ENCODE measurements at regions not wholly inside any gene's neighbourhood (a gene's known extent, or its start where the extent isn't known, plus 50 kb on each side); places are given as distances from the start of the nearest gene placed in this dataset.

DNA sequence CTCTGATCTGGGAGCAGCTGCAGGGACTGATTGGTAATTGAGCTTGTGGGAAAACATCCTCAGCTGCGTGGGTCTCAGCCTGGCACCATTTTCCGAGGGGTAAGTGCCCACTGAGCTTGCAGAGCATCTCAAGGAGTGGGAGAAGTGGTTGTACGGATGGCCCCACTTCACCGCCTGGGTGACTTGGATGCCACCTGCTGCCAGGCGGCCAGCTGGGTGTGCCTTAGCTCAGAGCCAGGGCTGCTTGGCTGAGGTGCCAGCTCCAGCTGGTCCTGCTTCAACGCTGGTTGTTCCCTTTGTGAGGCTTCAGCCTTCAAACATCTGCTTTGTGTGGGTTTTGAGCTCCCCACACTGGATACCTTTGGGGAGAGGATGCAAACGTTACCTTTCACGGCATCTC is 482.7 kb upstream of the EEF2KMT start:
- H3K36me3 Mint-ChIP-seq, result no peaks in the 10 kb centered on the region
- no peak overlapping the region for H3K27ac Mint-ChIP-seq
- no peak for DNase-seq (ENCODE audit: low spot score in 2 of 2)
- no peak overlapping the region for H3K4me3 Mint-ChIP-seq
- ATAC-seq (ENCODE audit: low read depth), result no peak
- no peaks in the 10 kb centered on the region for H3K4me1 Mint-ChIP-seq
- peaks cover 5% of the 10 kb centered on the region for H3K27me3 Mint-ChIP-seq
- peaks cover 3% of the 10 kb centered on the region for H3K9me3 Mint-ChIP-seq

DNA sequence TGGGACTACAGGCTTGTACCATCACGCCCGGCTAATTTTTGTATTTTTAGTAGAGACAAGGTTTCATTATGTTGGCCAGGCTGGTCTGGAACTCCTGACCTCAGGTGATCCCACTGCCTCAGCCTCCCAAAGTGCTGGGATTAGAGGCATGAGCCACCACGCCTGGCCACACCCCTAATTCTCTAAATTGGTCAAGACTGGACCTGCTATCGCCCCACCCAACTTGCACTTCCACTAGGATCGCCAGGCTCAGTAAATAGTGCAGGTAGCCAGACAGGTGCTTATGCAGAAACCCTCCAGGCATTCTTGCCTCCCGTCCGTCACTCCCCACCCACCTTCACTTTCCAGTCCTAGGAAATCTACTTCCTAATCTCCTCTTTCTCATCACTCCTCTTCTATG is 481.4 kb upstream of the EEF2KMT start:
- Mint-ChIP-seq H3K4me3 (no peak overlapping the region), H3K27ac (no peak overlapping the region), H3K9me3 (peaks cover 3% of the 10 kb centered on the region), H3K27me3 (peaks cover 5% of the 10 kb centered on the region), H3K36me3 (no peaks in the 10 kb centered on the region), H3K4me1 (no peaks in the 10 kb centered on the region)
- no peak for ATAC-seq (ENCODE audit: low read depth)
- DNase-seq (ENCODE audit: low spot score in 2 of 2), result no peak

DNA sequence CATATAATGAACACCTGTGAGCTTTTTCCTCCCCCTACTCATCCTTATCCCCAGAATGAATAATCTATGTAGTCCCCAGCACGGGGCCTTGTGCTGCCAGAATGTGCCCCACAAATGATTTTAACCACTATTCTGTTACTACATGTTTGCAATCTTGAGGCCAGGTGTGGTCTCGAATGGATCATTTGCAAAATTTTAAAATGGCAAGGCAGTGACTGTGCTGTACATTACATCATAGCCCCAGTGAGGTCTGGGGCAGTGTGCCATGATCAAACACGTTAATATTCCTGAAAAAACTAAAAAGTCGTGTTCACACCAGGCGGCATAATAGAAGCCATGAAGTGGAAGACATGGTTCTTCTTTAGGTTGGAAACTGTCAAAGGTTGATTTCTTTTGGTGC is 479.9 kb upstream of the EEF2KMT start:
- no peak for ATAC-seq (ENCODE audit: low read depth)
- H3K9me3 Mint-ChIP-seq, result peaks cover 8% of the 10 kb centered on the region
- peaks cover 2% of the 10 kb centered on the region for H3K36me3 Mint-ChIP-seq
- H3K27me3 Mint-ChIP-seq, result peaks cover 5% of the 10 kb centered on the region
- DNase-seq (ENCODE audit: low spot score in 2 of 2), result no peak
- H3K4me1 Mint-ChIP-seq, result no peaks in the 10 kb centered on the region
- H3K27ac Mint-ChIP-seq, result no peak overlapping the region
- H3K4me3 Mint-ChIP-seq, result no peak overlapping the region

DNA sequence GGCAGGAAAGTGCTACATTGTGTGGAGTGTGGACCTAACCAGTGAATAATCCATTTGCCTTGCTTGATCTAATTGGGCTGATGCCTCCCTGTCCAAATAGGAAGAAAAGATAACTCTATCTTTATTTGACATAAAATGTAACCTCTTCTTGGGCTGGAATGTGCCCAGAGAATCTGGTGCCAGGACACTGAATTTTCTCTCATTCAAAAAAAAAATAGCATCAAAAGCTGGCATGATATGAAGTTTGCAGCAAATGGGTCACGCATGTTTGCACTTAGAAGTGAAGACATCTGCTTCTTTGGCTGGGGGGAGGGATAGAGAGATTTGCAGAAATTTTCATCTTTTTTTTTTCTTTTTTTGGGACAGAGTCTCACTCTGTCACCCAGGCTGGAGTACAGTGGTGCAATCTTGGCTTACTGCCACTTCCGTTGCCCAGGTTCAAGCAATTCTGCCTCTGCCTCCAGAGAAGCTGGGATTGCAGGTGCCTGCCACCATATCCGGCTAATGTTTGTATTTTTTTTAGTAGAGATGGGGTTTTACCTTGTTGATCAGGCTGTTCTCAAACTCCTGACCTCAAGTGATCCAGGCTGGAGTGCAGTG is 478.2 kb upstream of the EEF2KMT start:
- Mint-ChIP-seq H3K4me3 (no peak overlapping the region), H3K27me3 (peaks cover 5% of the 10 kb centered on the region), H3K27ac (no peak overlapping the region), H3K36me3 (peaks cover 2% of the 10 kb centered on the region), H3K9me3 (peaks cover 11% of the 10 kb centered on the region), H3K4me1 (no peaks in the 10 kb centered on the region)
- no peak for ATAC-seq (ENCODE audit: low read depth)
- DNase-seq (ENCODE audit: low spot score in 2 of 2), result no peak

DNA sequence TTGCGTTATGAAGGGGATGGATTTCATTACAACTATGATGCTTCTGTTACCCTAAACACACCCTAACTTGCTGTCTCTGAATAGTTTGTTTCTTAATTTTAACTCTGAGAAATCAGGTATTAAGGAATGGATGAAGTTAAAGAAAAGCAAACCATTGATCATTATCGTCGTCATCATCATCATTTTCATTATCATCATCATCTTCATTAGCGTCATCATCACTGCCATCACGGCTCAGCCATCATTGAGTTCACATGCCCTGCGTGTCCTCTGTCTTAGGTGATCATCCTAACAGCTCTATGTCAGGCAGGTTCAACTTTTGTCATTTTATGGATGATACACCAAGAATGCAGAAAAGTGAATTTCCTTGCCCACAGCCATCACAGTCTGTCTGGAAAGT is 477.5 kb upstream of the EEF2KMT start:
- no peak overlapping the region for H3K27ac Mint-ChIP-seq
- no peak for DNase-seq (ENCODE audit: low spot score in 2 of 2)
- no peak for ATAC-seq (ENCODE audit: low read depth)
- no peaks in the 10 kb centered on the region for H3K4me1 Mint-ChIP-seq
- peaks cover 5% of the 10 kb centered on the region for H3K27me3 Mint-ChIP-seq
- H3K36me3 Mint-ChIP-seq, result peaks cover 2% of the 10 kb centered on the region
- no peak overlapping the region for H3K4me3 Mint-ChIP-seq
- H3K9me3 Mint-ChIP-seq, result peaks cover 11% of the 10 kb centered on the region

DNA sequence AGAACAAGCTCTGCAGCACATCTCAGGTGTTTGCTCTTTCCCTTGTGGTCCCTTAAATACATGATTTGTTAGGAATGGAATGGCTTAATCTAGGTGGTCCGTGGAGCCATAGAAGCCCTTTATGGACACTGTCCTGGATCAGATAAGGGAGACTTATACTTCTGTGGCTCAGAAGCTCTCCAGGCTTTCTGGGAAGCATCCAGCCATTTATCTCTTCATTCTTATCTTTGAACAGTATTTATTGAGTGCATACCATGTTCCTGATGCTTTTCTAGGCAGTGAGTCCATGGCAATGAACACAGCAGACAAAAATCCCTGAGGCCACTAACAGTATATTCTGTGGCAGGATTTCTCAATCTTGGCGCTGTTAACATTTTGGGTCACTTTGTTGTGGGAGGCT is 474.5 kb upstream of the EEF2KMT start:
- DNase-seq (ENCODE audit: low spot score in 2 of 2) (no peak), ATAC-seq (ENCODE audit: low read depth) (no peak)
- no peak overlapping the region for H3K4me3 Mint-ChIP-seq
- no peaks in the 10 kb centered on the region for H3K4me1 Mint-ChIP-seq
- H3K36me3 Mint-ChIP-seq, result peaks cover 2% of the 10 kb centered on the region
- H3K27ac Mint-ChIP-seq, result no peak overlapping the region
- H3K27me3 Mint-ChIP-seq, result no peaks in the 10 kb centered on the region
- peaks cover 7% of the 10 kb centered on the region for H3K9me3 Mint-ChIP-seq

DNA sequence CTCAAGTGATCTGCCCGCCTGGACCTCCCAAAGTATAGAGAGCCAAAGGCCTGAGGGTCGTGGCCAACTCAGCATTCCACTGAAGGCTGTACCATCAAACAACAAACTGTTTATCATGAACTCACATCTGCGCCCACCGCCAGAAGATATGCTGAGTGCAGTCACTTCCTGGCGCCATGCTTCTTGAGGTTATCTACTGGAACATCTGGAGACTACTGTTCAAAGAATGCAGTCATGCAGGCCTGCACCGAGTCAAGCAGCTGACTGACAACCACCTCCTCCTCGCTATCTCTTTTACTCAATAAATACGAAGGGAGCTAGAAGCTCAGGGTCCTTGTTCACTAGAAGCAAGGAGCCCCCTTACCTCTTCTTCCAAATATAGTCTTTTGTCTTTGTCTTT is 473.9 kb upstream of the EEF2KMT start:
- Mint-ChIP-seq H3K36me3 (peaks cover 2% of the 10 kb centered on the region), H3K27ac (no peak overlapping the region), H3K27me3 (no peaks in the 10 kb centered on the region), H3K4me3 (no peak overlapping the region), H3K9me3 (peaks cover 7% of the 10 kb centered on the region), H3K4me1 (no peaks in the 10 kb centered on the region)
- DNase-seq (ENCODE audit: low spot score in 2 of 2) (no peak), ATAC-seq (ENCODE audit: low read depth) (no peak)

DNA sequence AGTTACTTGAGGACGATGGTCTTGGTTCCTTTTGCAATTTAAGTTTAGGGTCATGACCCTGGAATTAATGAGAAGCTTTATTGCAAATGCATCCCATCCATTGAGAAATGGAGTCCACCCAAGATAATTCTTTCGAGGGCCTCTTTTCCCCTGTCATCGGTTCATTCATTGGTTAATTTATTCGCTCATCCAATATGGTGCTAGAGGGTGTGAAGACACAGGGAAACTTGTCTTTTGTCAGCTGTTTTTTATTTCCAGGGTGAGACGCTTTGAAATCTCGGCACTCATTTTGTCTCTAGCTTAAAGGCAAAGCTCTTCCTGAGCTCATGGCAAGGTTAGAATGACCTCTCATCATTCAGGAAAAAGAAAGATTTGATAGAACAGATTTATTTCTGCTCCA is 464.2 kb upstream of the EEF2KMT start:
- H3K9me3 Mint-ChIP-seq, result peaks cover 13% of the 10 kb centered on the region
- no peak overlapping the region for H3K4me3 Mint-ChIP-seq
- DNase-seq (ENCODE audit: low spot score in 2 of 2) (no peak), ATAC-seq (ENCODE audit: low read depth) (no peak)
- H3K27ac Mint-ChIP-seq, result no peak overlapping the region
- no peaks in the 10 kb centered on the region for H3K4me1 Mint-ChIP-seq
- no peaks in the 10 kb centered on the region for H3K36me3 Mint-ChIP-seq
- H3K27me3 Mint-ChIP-seq, result no peaks in the 10 kb centered on the region

DNA sequence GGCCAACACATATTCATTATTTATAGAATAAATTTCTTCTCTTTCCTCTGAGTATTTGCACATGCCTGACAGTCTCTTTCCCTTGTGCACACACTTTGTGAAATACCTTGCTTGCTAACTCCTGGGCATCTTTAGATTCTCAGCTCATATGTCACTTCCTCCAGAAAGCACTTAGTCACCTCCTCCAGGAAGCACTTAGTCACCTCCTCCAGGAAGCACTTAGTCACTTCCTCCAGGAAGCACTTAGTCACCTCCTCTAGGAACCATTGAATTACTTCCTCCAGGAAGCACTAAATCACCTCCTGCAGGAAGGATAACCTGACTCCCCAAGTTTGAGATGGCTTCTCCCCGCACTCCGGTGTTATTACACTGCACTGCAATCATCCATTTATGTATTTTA is 462.5 kb upstream of the EEF2KMT start:
- H3K36me3 Mint-ChIP-seq, result no peaks in the 10 kb centered on the region

DNA sequence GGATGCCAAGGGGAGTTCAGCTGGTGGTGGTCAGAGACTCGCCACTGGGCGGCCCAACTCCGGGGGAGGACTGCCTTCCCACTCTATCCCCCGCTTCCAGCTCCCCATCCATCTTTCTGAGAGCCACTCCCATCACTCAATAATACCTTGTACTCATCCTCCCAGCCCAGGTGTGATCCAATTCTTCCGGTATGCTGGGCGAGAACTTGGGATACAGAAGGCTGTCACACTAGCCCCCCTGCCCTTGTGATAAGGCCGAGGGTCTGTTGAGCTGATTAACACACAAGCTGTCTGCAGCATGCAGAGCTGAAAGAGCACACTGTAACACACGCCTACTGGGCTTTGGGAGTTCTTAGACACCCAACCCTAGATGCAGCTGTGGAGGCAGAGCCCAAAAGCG is 460.4 kb upstream of the EEF2KMT start:
- H3K36me3 Mint-ChIP-seq, result no peaks in the 10 kb centered on the region
- no peak for DNase-seq (ENCODE audit: low spot score in 2 of 2)
- no peak for ATAC-seq (ENCODE audit: low read depth)
- H3K4me1 Mint-ChIP-seq, result no peaks in the 10 kb centered on the region
- H3K9me3 Mint-ChIP-seq, result peaks cover 9% of the 10 kb centered on the region
- H3K27ac Mint-ChIP-seq, result no peak overlapping the region
- H3K4me3 Mint-ChIP-seq, result no peak overlapping the region
- H3K27me3 Mint-ChIP-seq, result no peaks in the 10 kb centered on the region

More for the DNA sequence above, 462.5 kb upstream of the EEF2KMT start:
- peaks cover 13% of the 10 kb centered on the region for H3K9me3 Mint-ChIP-seq
- no peak overlapping the region for H3K27ac Mint-ChIP-seq
- no peaks in the 10 kb centered on the region for H3K27me3 Mint-ChIP-seq
- no peaks in the 10 kb centered on the region for H3K4me1 Mint-ChIP-seq
- DNase-seq (ENCODE audit: low spot score in 2 of 2) (no peak), ATAC-seq (ENCODE audit: low read depth) (no peak)
- H3K4me3 Mint-ChIP-seq, result no peak overlapping the region

DNA sequence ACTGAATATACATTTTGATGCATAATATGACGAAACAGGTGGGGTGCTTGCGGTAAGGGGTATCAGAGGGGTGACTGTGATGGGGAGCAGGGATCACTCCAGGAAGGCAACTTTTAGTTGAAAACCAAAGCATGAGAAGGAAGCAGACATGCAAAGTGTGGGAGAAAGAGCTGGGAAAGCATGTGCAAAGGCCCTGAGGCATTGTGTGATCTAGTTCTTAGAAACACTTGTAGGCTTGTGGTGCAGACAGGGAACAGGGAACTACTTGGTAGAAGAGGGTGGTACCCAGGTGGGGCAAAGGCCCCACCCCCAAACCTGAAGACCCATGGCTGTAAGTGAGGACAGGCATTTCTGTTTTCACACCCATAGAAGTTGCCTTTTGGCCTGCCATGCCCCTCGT is 459.9 kb upstream of the EEF2KMT start:
- Mint-ChIP-seq H3K9me3 (peaks cover 9% of the 10 kb centered on the region), H3K27me3 (no peaks in the 10 kb centered on the region), H3K4me1 (no peaks in the 10 kb centered on the region), H3K36me3 (no peaks in the 10 kb centered on the region), H3K27ac (no peak overlapping the region), H3K4me3 (no peak overlapping the region)
- DNase-seq (ENCODE audit: low spot score in 2 of 2) (no peak), ATAC-seq (ENCODE audit: low read depth) (no peak)

DNA sequence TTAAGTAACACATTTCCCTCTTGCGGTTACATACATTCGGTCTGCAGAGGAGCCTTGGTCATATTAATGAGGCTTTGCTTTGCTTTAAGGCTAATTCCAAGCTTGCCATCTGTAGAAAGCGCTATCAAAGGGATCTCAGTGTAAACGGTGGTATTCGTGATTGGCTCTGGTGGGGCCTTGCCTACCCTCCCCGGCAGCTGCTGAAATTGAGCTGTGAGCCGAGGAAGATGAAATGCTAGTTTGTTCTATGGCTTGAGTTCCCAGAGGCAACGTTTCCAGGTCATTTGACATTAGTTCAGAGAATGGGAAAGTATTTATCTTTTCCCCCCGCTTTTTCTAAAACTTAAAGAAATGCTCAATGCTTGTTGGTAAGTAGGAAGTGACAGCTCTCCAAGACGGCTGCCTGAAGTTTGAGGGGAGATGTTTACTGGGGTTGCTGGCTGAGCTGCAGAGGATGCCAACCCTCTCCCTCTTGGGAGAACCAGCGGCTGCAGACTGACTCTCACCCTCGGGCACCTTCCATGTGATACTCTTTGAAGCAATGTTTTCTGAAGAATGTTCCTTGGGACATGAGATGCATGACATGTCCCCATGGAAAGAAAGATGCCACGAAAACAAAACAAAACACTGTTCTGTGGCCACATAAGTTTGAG is 458.7 kb upstream of the EEF2KMT start:
- no peaks in the 10 kb centered on the region for H3K4me1 Mint-ChIP-seq

DNA sequence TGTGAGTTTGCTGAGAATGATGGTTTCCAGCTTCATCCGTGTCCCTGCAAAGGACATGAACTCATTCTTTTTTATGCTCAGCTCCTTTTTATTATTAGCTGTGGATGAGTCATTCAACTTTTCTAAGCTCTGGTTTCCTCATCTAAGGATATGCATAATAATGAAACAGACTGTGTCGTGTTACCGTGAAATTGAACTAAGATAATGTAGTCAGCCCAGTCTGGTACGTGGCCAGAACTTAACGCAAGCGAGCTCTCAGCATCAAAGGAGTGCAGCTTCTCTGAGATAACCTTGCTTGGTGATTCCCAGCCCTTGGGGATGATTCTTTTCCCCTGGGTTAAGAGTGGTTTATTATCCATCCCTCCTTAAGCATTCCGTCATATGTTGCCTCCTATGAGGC is 454.3 kb upstream of the EEF2KMT start:
- no peak overlapping the region for H3K27ac Mint-ChIP-seq
- no peak for ATAC-seq (ENCODE audit: low read depth)
- no peaks in the 10 kb centered on the region for H3K4me1 Mint-ChIP-seq
- no peaks in the 10 kb centered on the region for H3K36me3 Mint-ChIP-seq
- no peak overlapping the region for H3K4me3 Mint-ChIP-seq
- DNase-seq (ENCODE audit: low spot score in 2 of 2), result no peak
- peaks cover 5% of the 10 kb centered on the region for H3K9me3 Mint-ChIP-seq
- no peaks in the 10 kb centered on the region for H3K27me3 Mint-ChIP-seq

More for the DNA sequence above, 458.7 kb upstream of the EEF2KMT start:
- ATAC-seq (ENCODE audit: low read depth) (no peak), DNase-seq (ENCODE audit: low spot score in 2 of 2) (no peak)
- Mint-ChIP-seq H3K36me3 (no peaks in the 10 kb centered on the region), H3K9me3 (peaks cover 9% of the 10 kb centered on the region), H3K27me3 (no peaks in the 10 kb centered on the region), H3K27ac (no peak overlapping the region), H3K4me3 (no peak overlapping the region)

DNA sequence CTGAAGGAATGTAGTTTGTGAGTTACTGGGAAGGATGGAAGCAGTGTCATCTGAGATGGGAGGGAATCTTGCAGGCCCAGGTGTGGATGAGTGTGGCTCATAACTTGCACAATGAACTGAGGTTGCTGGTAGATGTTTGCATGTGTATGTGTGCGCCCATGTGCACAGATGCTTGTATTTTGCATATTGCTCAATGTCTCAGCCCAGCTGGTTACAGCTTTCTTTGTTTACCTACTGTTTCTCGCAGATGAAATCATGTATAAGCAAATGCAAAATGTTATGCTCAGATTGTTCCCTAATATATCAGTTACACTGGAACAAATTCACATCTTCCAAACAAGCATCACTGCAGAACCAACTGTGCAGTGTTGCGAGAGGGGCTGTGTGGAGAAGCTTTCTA is 452.2 kb upstream of the EEF2KMT start:
- no peak overlapping the region for H3K4me3 Mint-ChIP-seq
- DNase-seq (ENCODE audit: low spot score in 2 of 2) (no peak), ATAC-seq (ENCODE audit: low read depth) (no peak)
- H3K36me3 Mint-ChIP-seq, result no peaks in the 10 kb centered on the region
- H3K27me3 Mint-ChIP-seq, result no peaks in the 10 kb centered on the region
- H3K9me3 Mint-ChIP-seq, result peaks cover 5% of the 10 kb centered on the region
- H3K4me1 Mint-ChIP-seq, result no peaks in the 10 kb centered on the region
- H3K27ac Mint-ChIP-seq, result no peak overlapping the region

DNA sequence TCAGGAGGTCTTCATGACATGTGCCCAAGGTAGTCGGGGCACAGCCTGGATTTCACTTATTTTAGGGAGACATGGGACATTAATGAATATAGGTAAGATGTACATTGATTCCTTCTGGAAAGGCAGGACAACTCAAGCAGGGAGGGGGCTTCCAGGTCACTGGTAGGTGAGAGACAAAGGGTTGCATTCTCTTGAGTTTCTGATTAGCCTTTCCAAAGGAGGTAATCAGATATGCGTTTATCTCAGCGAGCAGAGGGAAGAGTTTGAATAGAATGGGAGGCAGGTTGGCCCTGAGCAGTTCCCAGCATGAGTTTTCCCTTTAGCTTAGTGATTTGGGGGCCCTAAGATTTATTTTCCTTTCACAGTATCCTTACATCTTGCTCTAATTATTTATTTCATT is 443.8 kb upstream of the EEF2KMT start:
- no peak for ATAC-seq (ENCODE audit: low read depth)
- H3K4me1 Mint-ChIP-seq, result no peaks in the 10 kb centered on the region
- H3K27me3 Mint-ChIP-seq, result no peaks in the 10 kb centered on the region
- H3K36me3 Mint-ChIP-seq, result no peaks in the 10 kb centered on the region
- no peak overlapping the region for H3K4me3 Mint-ChIP-seq
- H3K27ac Mint-ChIP-seq, result no peak overlapping the region
- H3K9me3 Mint-ChIP-seq, result peaks cover 8% of the 10 kb centered on the region
- no peak for DNase-seq (ENCODE audit: low spot score in 2 of 2)

All from memory B cell (primary cell).